Mesendoderm (in vitro differentiated cells): ENCODE measurements at regions not wholly inside any gene's neighbourhood (a gene's known extent, or its start where the extent isn't known, plus 50 kb on each side); places are given as distances from the start of the nearest gene placed in this dataset.

Experiments used
- DNase-seq: peaks from one replicate; pipeline ENCODE4 v3.0.0; 2013
- H2AK5ac ChIP-seq: 2 replicates; pipeline ENCODE4 v1.6.1; 2013; ENCODE audit warnings: low read length, inconsistent platforms
- H2BK120ac ChIP-seq: 2 replicates; pipeline ENCODE4 v1.6.1; 2013; ENCODE audit warnings: low read depth, mild to moderate bottlenecking, low read length, moderate library complexity, mixed read lengths
- H2BK15ac ChIP-seq: replicated peaks from 2 replicates; pipeline ENCODE4 v1.6.1; 2013; ENCODE audit warnings: low read depth, mild to moderate bottlenecking, moderate library complexity
- H2BK5ac ChIP-seq: 2 replicates; pipeline ENCODE4 v1.6.1; 2013; ENCODE audit warnings: low read length, inconsistent platforms
- H3K18ac ChIP-seq: 2 replicates; pipeline ENCODE4 v1.6.1; 2013; ENCODE audit warnings: mild to moderate bottlenecking, low read length, mixed read lengths
- H3K23ac ChIP-seq: one replicate; pipeline ENCODE4 v1.6.1; 2013; ENCODE audit warnings: low read length
- H3K27ac ChIP-seq: 2 replicates; pipeline ENCODE4 v1.5.1; 2013; ENCODE audit warnings: low read depth, mild to moderate bottlenecking, inconsistent platforms, low read length, moderate library complexity
- H3K27me3 ChIP-seq: 2 replicates; pipeline ENCODE4 v1.6.1; 2013; ENCODE audit warnings: low read length, control low read depth, mild to moderate bottlenecking, inconsistent platforms; ENCODE audit not compliant: insufficient read depth, poor library complexity
- H3K36me3 ChIP-seq: 2 replicates; pipeline ENCODE4 v1.6.1; 2013; ENCODE audit warnings: low read length, inconsistent platforms; ENCODE audit not compliant: control insufficient read depth, insufficient read depth
- H3K4ac ChIP-seq: one replicate; pipeline ENCODE4 v1.6.1; 2013; ENCODE audit warnings: low read depth, mild to moderate bottlenecking, low read length, moderate library complexity
- H3K4me1 ChIP-seq: 2 replicates; pipeline ENCODE4 v1.6.1; 2013; ENCODE audit warnings: low read depth, low read length, inconsistent platforms; ENCODE audit not compliant: control insufficient read depth
- H3K4me2 ChIP-seq: 2 replicates; pipeline ENCODE4 v1.6.1; 2013; ENCODE audit warnings: low read length
- H3K4me3 ChIP-seq: 2 replicates; pipeline ENCODE4 v1.5.1; 2013; ENCODE audit warnings: mild to moderate bottlenecking, low read length
- H3K56ac ChIP-seq: one replicate; pipeline ENCODE4 v1.6.1; 2013; ENCODE audit warnings: low read length
- H3K79me1 ChIP-seq: 2 replicates; pipeline ENCODE4 v1.6.1; 2013; ENCODE audit warnings: low read length, inconsistent platforms
- H3K79me2 ChIP-seq: 2 replicates; pipeline ENCODE4 v1.6.1; 2013; ENCODE audit warnings: mild to moderate bottlenecking, low read length; ENCODE audit not compliant: control insufficient read depth, insufficient read depth
- H3K9ac ChIP-seq: 2 replicates; pipeline ENCODE4 v1.6.1; 2013; ENCODE audit warnings: low read length, inconsistent platforms
- H4K5ac ChIP-seq: one replicate; pipeline ENCODE4 v1.6.1; 2013; ENCODE audit warnings: low read length
- H4K8ac ChIP-seq: one replicate; pipeline ENCODE4 v1.6.1; 2013; ENCODE audit warnings: low read depth, mild to moderate bottlenecking, control low read depth, low read length, moderate library complexity
- WGBS: extraction: QIAGEN DNeasy Blood & Tissue Kit; methylation state at CpG from one replicate; pipeline ENCODE4 v1.1.7; 2013; ENCODE audit warnings: low lambda C conversion rate, missing lambda C conversion rate; ENCODE audit not compliant: insufficient coverage; ENCODE audit errors: extremely low coverage; 5-methylcytosine and 5-hydroxymethylcytosine counted together

DNA sequence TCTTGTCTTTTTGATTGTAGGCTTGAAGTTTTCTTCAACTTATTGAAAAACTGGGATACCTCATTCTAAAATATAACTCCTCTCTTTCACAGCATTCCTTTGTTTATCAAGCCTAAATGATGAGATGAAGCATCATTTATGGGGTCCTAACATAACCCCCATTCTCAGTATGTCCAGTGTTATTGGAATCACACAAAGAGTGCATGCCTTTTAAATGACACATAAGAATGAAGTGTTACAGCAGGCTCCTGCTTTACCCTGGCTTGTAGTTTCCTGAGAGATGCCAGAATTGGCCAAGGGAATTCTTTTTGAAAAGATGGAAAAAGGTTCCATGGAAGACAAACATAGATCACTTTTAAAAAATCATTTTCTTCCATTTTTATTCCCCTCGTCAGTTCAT, 502.4 kb downstream of the BCKDHB start:
- Histone ChIP-seq H3K79me2 (no peaks in the 10 kb centered on the region), H2BK15ac (no peak overlapping the region), H2AK5ac (no peak overlapping the region), H2BK5ac (no peak overlapping the region), H3K56ac (no peak overlapping the region), H3K4me2 (no peak overlapping the region), H3K9ac (no peak overlapping the region), H3K4me1 (no peaks in the 10 kb centered on the region), H3K4ac (no peak overlapping the region), H3K18ac (no peak overlapping the region), H2BK120ac (no peak overlapping the region), H3K27ac (no peak overlapping the region), H4K5ac (no peak overlapping the region), H3K36me3 (no peaks in the 10 kb centered on the region), H3K27me3 (no peaks in the 10 kb centered on the region), H3K79me1 (no peaks in the 10 kb centered on the region), H3K23ac (no peak overlapping the region), H4K8ac (no peak overlapping the region), H3K4me3 (no peak overlapping the region)
- DNase-seq, result peak; percentile 17
- no CpG with 5 or more reads among the region's 1 CpG for WGBS

DNA sequence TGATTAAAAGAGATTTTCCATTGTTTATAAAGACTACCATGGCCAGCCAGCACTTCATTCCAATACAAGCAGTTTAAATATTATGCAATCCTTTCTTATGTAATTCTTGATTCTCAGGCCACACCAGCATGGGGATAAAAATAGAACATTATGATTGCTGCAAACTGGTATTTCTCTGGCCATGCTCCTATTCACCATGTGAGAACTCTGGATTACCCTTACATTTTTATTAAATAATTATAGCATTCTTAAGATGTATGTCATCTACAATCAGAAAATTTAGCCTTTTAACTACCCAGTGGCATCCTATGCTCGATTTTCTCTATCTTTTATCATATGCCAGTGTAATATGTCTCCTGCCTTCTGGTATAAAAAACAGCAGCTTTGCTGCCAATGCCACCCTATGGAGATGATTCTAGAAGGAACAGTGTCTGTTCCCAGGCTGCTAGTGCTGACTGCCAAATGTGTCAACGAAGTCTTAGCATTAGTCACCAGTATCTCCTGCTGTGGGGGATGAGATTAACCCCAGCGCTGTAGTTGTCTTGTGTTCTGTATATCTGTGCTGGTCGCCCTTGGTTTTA, 501.4 kb downstream of the BCKDHB start:
- H3K27ac ChIP-seq, result no peak overlapping the region
- DNase-seq, result peak; percentile 90

GRCh38 chr6:80605165-80605989, 498.9 kb downstream of the BCKDHB start:
- no peak overlapping the region for H2AK5ac ChIP-seq
- no peaks in the 10 kb centered on the region for H3K27me3 ChIP-seq
- no peaks in the 10 kb centered on the region for H3K79me2 ChIP-seq
- no peak overlapping the region for H4K8ac ChIP-seq
- no peak overlapping the region for H2BK5ac ChIP-seq
- no peaks in the 10 kb centered on the region for H3K79me1 ChIP-seq
- no peak overlapping the region for H4K5ac ChIP-seq
- H2BK15ac ChIP-seq, result no peak overlapping the region
- H3K18ac ChIP-seq, result no peak overlapping the region
- H3K4me2 ChIP-seq, result no peak overlapping the region
- no peaks in the 10 kb centered on the region for H3K36me3 ChIP-seq
- H2BK120ac ChIP-seq, result no peak overlapping the region
- H3K4ac ChIP-seq, result no peak overlapping the region
- H3K23ac ChIP-seq, result no peak overlapping the region
- no peak overlapping the region for H3K56ac ChIP-seq
- WGBS, result no CpG with 5 or more reads among the region's 4 CpGs
- H3K9ac ChIP-seq, result no peak overlapping the region
- H3K4me1 ChIP-seq, result no peaks in the 10 kb centered on the region
- H3K27ac ChIP-seq, result no peak overlapping the region
- DNase-seq, result peak; percentile 50
- H3K4me3 ChIP-seq, result no peak overlapping the region

More for the DNA sequence above, 501.4 kb downstream of the BCKDHB start:
- no CpG with 5 or more reads among the region's 4 CpGs for WGBS
- no peak overlapping the region for H3K4ac ChIP-seq
- H3K36me3 ChIP-seq, result no peaks in the 10 kb centered on the region
- H2BK120ac ChIP-seq, result no peak overlapping the region
- H2BK5ac ChIP-seq, result no peak overlapping the region
- no peak overlapping the region for H3K9ac ChIP-seq
- H3K23ac ChIP-seq, result no peak overlapping the region
- H3K4me1 ChIP-seq, result no peaks in the 10 kb centered on the region
- no peak overlapping the region for H3K4me2 ChIP-seq
- H3K79me2 ChIP-seq, result no peaks in the 10 kb centered on the region
- H4K5ac ChIP-seq, result no peak overlapping the region
- no peak overlapping the region for H4K8ac ChIP-seq
- no peaks in the 10 kb centered on the region for H3K79me1 ChIP-seq
- H3K4me3 ChIP-seq, result no peak overlapping the region
- H3K18ac ChIP-seq, result no peak overlapping the region
- no peak overlapping the region for H2BK15ac ChIP-seq
- H3K56ac ChIP-seq, result no peak overlapping the region
- no peak overlapping the region for H2AK5ac ChIP-seq
- no peaks in the 10 kb centered on the region for H3K27me3 ChIP-seq

GRCh38 chr6:80603679-80604078, 497.2 kb downstream of the BCKDHB start:
- H3K79me1 ChIP-seq, result no peaks in the 10 kb centered on the region
- DNase-seq, result no peak
- no peak overlapping the region for H3K4ac ChIP-seq
- no peaks in the 10 kb centered on the region for H3K36me3 ChIP-seq
- no peak overlapping the region for H3K56ac ChIP-seq
- no peak overlapping the region for H4K5ac ChIP-seq
- H3K18ac ChIP-seq, result no peak overlapping the region
- no peak overlapping the region for H3K23ac ChIP-seq
- H3K4me1 ChIP-seq, result no peaks in the 10 kb centered on the region
- H3K79me2 ChIP-seq, result no peaks in the 10 kb centered on the region
- no peak overlapping the region for H2BK15ac ChIP-seq
- no peak overlapping the region for H3K4me3 ChIP-seq
- no peaks in the 10 kb centered on the region for H3K27me3 ChIP-seq
- no peak overlapping the region for H3K9ac ChIP-seq
- H2BK120ac ChIP-seq, result no peak overlapping the region
- no peak overlapping the region for H2BK5ac ChIP-seq
- no peak overlapping the region for H3K27ac ChIP-seq
- no peak overlapping the region for H3K4me2 ChIP-seq
- no peak overlapping the region for H4K8ac ChIP-seq
- no peak overlapping the region for H2AK5ac ChIP-seq

DNA sequence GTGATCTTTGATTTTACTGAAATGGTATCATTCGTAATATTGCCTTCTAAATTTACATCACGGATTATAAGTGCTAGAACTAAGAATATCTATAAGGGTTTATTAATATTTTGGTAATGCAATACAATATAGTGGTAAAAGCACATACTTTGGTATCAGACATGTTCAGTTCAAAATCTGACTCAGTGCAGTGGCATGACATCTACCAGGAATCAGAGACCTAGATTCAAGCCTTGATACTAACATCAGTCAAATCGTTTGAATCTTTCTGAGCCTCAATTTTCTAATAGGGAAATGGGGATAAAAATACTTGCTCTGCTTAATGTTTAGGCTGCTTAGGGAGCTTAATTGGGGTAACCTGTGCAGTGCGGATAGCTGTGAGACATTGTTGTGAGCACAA, 488.0 kb downstream of the BCKDHB start:
- no peak overlapping the region for H4K8ac ChIP-seq
- no peak overlapping the region for H2BK5ac ChIP-seq
- H3K27me3 ChIP-seq, result no peaks in the 10 kb centered on the region
- no peak overlapping the region for H3K9ac ChIP-seq
- no peak for DNase-seq
- no peak overlapping the region for H3K4me3 ChIP-seq
- no peak overlapping the region for H3K23ac ChIP-seq
- no peak overlapping the region for H3K18ac ChIP-seq
- no peak overlapping the region for H2BK15ac ChIP-seq
- H4K5ac ChIP-seq, result no peak overlapping the region
- H3K79me1 ChIP-seq, result no peaks in the 10 kb centered on the region
- H3K36me3 ChIP-seq, result no peaks in the 10 kb centered on the region
- H2BK120ac ChIP-seq, result no peak overlapping the region
- no peak overlapping the region for H3K56ac ChIP-seq
- no peak overlapping the region for H2AK5ac ChIP-seq
- H3K27ac ChIP-seq, result no peak overlapping the region
- H3K4me2 ChIP-seq, result no peak overlapping the region
- H3K4ac ChIP-seq, result no peak overlapping the region
- no peaks in the 10 kb centered on the region for H3K79me2 ChIP-seq
- no CpG with 5 or more reads among the region's 4 CpGs for WGBS
- H3K4me1 ChIP-seq, result no peaks in the 10 kb centered on the region

GRCh38 chr6:80592436-80592835, 486.0 kb downstream of the BCKDHB start:
- H3K4me3 ChIP-seq, result no peak overlapping the region
- H4K8ac ChIP-seq, result no peak overlapping the region
- H2AK5ac ChIP-seq, result no peak overlapping the region
- no peak overlapping the region for H4K5ac ChIP-seq
- H3K23ac ChIP-seq, result no peak overlapping the region
- no peak overlapping the region for H2BK120ac ChIP-seq
- H3K36me3 ChIP-seq, result no peaks in the 10 kb centered on the region
- no peaks in the 10 kb centered on the region for H3K79me1 ChIP-seq
- no peak overlapping the region for H3K4me2 ChIP-seq
- H2BK5ac ChIP-seq, result no peak overlapping the region
- no peaks in the 10 kb centered on the region for H3K27me3 ChIP-seq
- no peak overlapping the region for H3K27ac ChIP-seq
- no CpG with 5 or more reads among the region's 2 CpGs for WGBS
- no peak for DNase-seq
- H3K56ac ChIP-seq, result no peak overlapping the region
- no peak overlapping the region for H2BK15ac ChIP-seq
- no peak overlapping the region for H3K18ac ChIP-seq
- H3K79me2 ChIP-seq, result no peaks in the 10 kb centered on the region
- no peak overlapping the region for H3K9ac ChIP-seq
- H3K4me1 ChIP-seq, result no peaks in the 10 kb centered on the region
- no peak overlapping the region for H3K4ac ChIP-seq
